ENCODE measurements at regions not wholly inside any gene's neighbourhood (a gene's known extent, or its start where the extent isn't known, plus 50 kb on each side); places are given as distances from the start of the nearest gene placed in this dataset.

DNA sequence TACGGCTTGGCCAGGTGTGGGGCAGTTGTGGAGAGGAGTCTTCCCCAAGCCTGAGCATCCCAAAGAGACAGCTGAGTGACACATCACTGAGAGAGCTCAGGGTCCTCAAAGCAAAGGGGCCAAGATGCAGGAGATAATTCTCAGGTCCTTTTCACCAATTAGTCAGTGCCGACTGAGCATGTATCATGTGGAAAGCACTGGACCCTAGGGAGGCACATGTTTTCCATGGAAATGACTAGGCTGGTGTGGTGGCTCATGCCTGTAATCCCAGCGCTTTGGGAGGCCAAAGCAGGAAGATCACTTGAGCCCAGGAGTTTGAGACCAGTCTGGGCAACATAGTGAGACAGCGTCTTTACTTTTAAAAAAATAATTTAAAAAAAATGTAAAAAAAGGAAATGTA, 67.3 kb upstream of the PRPS1 start:
- no peak for DNase-seq

DNA sequence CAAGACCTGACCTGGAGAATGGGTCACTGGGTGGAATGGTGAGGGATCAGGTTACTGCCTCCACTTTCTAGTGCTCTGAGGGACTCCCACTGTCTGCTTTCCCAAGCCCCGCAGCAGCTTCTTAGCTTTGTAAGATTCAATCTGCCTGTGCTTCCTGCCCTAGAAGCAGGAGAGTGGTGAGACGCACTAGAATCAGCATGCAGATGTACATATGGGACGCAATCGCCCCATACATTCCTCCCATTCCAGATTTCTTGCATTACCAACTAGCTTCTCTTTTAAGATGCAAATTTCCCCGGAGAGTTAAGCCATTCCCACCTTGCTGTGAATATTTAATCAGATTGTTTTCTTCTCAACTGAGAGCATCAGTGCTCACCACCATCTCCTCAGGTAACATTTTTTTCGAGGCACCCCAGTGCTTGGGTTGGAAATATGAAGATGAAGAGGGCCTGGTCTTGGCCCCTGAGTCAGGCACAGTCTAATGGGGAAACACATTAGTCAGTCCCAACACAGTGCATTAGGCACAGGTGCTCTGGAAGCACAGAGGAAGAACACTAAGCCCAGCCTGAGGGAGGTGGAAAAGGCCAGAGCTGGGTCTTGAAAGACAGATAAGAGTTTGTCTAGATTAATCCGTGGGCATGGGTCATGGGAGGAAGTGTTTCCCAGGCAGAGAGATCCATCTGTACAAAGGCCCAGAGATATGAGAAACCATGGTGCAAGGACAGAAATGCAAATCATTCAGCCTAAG, 66.7 kb upstream of the PRPS1 start:
- no peak for DNase-seq

- DNase-seq, result no peak
Observed at GRCh38 chrX:107562482-107562881, 65.8 kb upstream of the PRPS1 start.

GRCh38 chrX:107563824-107564223, 64.5 kb upstream of the PRPS1 start:
- DNase-seq, result no peak

GRCh38 chrX:107565015-107565414, 63.3 kb upstream of the PRPS1 start:
- no peak for DNase-seq

DNA sequence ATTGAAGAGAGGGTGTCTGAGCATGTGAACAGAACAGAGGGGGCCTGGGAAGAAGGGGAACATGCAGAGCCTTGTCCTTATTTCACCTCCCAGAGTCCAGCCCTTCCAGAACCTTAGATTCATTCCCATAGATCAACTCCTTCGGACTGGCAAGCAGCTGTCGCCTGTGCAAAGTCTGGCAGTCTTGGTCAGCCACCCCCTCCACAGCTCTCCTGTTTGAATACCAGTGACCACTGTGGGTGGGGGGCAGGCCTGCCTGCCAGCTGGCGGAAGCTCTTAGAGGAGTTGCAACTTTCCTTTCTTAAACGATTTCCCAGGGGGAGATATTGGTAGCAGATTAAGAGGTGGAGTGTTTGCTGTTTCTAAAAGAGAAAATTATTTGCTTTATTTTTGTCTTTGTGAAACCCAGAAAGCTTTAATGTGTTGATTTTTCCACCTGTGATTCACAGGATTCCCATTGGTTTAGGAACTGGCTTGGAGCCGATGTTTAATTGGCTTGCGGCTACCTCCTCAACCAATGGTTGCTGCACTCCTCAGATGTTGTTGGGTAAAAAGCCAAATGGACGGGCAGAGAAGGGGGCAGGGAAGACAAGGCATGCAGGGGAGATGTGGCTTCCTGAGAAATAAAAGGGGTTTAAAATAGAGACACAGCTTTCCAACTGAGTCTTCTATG, 62.2 kb upstream of the PRPS1 start:
- peak in 23 of 51 donors; percentile 0 to 25 (median 3) for DNase-seq

- DNase-seq, result no peak
Observed at GRCh38 chrX:107566604-107567262, 61.6 kb upstream of the PRPS1 start.

- no peak for DNase-seq
Observed at GRCh38 chrX:107567370-107567769, 60.9 kb upstream of the PRPS1 start.

DNA sequence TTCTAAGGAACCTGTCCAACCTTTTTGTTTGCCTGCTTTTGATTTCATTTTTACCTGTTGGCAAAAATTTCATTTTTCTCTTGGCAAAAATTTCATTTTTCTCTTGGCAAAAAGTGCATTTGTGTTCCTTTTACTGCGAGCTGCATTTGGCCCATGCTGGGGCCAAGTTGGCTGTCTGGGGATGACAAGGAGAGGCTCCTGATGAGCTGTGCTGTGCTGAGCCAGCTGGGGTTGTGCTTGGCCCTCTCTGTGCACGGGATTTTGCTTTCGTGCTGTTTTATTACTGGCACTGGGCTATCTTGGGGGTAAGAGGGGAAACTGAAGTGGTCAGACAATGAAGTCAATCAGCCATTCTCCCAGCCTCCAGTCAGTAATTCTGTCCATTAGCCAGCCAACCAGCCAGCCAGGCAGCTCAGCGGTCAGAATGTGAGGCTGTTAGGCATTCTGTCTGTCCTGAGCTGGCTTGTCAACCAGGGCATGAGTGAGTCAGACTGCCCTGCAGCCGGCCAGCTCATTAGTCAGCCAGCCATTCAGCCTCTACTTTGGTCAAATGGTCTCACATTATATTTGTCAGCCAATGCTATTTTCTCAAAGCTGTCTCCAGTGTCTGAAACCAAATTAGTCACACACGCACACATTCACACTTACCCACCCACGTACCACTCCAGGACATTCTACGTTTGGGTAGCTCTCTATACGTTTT, 56.9 kb upstream of the PRPS1 start:
- DNase-seq, result peak in 15 of 51 donors; percentile 0 to 49 (median 11)

DNA sequence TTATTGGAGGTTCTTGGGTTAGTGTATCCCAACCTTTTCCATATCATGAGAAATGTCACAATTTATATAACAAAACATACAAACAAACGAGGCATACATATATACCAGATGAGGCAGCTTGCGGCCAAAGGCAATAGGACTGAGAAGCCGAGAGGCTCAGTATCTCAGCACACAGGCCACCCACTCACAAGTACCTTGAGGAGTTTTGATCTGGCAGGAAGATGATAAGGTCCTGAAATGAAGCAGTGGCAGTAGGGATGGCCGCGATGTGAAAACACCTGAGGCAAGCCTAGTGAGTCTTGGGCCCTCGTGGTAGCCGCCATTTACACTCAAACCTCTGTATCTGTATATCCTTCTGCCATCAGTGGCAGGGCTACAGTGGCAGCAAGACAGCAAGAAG, 55.3 kb upstream of the PRPS1 start:
- DNase-seq, result no peak

- DNase-seq, result no peak
Observed at GRCh38 chrX:107574054-107574683, 54.1 kb upstream of the PRPS1 start.

- no peak for DNase-seq
Observed at GRCh38 chrX:107574711-107575110, 53.6 kb upstream of the PRPS1 start.

GRCh38 chrX:107576392-107576791, 51.9 kb upstream of the PRPS1 start:
- no peak for DNase-seq

DNA sequence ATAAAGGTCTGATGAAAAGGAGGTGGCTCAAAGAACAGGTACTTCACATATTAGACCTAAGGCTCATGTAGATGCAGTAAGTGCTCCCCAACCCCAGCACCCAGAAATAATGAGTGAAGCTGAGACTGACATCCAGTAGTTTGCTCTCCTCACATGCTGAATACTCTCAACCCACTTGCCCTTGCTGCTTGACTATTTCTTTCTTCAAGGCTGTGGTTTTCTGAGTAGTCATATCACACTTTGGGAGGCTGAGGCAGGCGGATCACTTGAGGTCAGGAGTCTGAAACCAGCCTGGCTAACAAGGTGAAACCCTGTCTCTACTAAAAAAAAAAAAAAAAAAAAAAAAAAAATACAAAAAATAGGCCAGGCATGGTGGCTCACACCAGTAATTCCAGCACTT, 51.5 kb upstream of the PRPS1 start:
- no peak for DNase-seq

DNA sequence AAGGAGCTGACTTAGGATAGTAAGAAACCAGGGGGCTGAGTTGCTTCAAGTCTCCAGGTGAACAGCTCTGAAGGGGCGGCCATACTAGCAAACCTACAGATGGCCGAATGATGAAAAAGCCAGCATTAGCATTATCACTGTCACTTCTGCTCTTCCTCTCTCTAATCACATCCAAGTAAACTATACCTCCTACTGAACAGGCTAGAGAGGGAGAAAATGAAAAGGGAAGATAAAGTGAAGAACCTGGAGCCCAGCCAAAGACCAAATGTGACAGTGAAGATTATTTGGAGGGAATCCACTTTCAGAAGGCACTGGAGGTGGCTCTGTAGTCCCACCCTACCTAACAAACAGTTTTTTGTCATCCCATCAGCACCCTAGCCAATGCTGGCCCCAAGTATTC, 50.4 kb upstream of the PRPS1 start:
- no peak for DNase-seq
